Activated naive CD4-positive, alpha-beta T cell treated with anti-CD3 and anti-CD28 coated beads, Interleukin-2, amount 50 U/mL, for 16 hours (primary cell): ENCODE measurements at regions not wholly inside any gene's neighbourhood (a gene's known extent, or its start where the extent isn't known, plus 50 kb on each side); places are given as distances from the start of the nearest gene placed in this dataset.

Experiments used
- DNase-seq: peaks from one replicate; pipeline ENCODE4 v3.0.0-alpha.2; 2020

DNA sequence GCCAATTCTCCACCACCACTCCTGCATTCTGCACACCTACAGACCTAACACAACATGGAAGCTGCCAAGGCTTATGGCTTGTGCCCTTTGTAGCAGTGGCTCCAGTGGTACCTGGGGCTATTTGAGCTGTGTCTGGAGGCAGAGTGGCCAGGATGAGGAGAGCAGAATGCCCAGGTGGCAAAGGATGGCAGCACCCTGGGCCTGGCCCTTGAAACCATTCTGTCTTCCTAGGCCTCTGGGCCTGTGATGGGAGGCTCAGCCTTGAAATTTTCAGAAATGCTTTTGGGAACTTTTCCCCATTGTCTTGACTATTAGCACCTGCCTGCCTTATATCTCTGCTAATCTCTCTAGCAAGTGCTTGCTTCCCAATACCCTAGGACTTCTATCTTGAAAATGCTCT is 241.7 kb downstream of the TMEM167A start:
- DNase-seq: no peak

DNA sequence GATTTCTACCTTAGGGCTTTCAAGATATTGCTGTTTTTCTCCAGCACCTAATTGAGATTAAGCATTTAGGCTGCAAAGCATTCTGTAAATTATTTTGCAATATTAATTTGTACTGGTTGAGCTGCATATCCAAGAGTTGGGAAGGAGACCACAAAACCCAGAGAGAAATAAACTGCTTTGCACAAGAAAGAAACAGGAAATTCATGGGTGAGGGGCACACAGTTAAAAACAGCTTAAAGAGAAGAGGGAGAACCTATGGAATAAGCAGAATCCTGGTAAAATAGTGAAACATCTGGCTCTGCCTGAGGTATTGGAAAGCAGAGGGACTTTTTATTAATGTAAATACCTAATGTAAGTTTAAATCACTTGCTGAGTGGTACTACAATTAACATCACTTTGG is 243.0 kb downstream of the TMEM167A start:
- DNase-seq: no peak

DNA sequence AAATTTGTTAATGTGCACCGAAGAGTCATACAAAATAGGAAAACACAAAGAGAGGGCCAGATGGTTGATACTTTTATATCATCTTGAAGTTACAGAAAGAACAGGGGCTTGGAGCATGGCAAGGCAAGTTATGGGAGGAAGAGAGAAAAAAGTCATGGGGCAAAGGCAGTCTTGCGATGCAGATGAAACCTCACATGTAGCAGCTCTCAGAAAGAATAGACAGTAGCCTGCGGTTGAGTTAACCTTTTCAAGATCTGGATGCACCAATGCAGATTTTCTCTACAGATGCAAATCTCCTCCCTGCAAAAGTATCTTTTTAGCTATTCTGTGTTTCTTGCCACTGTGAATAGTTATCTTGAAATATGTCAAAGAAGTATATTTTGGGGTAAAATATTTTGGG is 243.9 kb downstream of the TMEM167A start:
- no peak for DNase-seq

DNA sequence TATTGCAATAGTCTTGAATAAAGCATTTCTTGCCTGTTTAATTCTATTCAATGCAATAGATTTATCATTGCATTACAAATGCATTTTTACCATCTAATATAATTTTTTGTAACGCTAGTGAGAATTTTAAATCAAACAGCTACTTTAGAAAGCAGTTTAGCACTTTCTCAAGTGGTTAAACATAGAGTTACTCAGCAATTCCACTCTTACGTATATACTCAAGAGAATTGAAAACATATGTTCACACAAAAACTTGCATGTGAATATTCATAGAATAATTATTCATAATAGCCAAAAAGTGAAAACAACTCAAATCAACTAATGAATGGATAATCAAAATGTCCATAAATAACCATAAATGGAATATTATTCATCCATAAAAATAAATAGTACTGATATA is 244.7 kb downstream of the TMEM167A start:
- DNase-seq: no peak

DNA sequence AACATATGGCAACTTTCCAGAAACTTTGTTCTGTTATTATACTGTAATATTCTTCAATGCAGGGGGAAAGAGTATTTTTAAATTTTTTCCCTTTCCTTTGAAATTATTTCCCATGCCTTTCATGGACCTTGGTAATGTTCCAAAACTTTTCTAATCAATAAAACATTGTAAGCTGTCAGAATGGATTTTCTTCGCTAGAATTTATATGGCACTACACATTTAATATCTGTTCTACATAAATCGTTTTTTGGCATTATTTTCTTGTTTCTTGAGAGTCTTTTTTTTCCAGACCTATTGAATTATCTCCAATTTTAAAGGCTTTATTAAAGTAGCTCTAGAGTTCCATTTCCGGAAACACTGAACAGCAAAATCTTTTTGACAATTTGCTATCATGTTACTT is 249.0 kb downstream of the TMEM167A start:
- DNase-seq: no peak

DNA sequence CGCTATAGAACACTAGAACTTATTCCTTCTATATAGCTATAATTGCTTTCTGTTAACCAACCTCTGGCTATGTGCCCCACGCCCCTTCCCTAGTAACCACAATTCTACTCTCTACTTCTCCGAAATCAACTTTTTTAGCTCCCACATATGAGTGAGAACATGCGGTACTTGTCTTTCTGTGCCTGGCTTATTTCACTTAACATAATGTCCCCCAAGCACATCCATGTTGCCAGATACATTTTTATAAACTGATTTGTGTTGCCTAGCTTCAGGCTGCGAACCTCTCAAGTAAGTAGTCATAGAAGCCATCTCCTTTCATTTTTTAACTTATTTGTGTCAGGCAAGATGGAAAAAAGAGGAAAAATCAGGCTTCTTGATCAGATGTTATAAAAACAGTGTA is 249.5 kb downstream of the TMEM167A start:
- DNase-seq: no peak

DNA sequence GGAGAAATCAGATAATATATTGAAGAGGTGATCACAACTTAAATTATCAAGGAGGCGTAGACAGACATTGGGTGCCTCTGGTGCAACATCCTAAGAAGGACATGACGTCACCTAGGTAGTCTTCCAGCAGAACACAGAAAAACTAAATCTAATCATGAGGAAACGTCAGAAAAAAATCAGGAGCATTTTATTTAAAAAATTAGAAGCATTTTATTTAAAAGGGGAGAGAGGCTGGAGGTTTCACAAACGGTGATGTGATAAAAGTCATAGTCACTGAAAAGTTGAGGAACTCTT is 254.6 kb downstream of the TMEM167A start:
- no peak for DNase-seq

DNA sequence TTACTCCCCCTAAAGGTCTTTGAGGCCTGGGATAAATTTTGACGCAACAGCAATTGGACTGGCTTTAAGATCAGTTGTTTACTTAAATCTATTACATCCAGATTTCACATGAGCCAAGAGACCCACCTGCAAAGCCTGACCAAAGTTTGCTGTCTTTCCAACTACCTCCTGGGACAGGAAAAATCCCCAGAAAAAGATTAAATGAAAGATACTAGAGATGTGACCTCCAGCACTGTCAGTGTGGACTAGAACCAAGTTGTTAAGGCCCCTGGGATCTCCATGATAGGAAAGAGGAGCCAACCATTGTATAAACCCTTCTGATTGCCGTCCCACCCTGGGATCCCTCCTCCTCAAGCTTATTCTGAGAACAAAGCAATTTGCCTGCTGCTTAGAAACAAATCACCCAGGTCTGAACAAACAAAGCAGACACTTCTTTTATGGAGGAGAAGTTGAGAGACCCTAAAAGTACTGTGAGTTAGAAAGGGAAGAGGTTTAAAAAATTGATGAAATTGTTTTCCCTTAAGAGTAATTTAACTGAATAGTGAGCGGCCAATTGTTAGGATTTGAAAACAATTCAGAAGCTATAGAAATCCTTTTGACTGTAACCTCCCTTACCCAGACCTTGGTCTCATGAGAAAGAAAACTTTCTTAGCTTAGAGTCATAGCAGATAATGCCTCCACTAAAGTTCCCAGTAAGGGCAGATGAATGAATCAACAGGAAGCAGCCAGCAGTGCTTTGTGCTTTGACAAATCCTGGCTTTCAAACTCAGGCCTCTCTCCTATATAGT is 255.2 kb downstream of the TMEM167A start:
- no peak for DNase-seq

DNA sequence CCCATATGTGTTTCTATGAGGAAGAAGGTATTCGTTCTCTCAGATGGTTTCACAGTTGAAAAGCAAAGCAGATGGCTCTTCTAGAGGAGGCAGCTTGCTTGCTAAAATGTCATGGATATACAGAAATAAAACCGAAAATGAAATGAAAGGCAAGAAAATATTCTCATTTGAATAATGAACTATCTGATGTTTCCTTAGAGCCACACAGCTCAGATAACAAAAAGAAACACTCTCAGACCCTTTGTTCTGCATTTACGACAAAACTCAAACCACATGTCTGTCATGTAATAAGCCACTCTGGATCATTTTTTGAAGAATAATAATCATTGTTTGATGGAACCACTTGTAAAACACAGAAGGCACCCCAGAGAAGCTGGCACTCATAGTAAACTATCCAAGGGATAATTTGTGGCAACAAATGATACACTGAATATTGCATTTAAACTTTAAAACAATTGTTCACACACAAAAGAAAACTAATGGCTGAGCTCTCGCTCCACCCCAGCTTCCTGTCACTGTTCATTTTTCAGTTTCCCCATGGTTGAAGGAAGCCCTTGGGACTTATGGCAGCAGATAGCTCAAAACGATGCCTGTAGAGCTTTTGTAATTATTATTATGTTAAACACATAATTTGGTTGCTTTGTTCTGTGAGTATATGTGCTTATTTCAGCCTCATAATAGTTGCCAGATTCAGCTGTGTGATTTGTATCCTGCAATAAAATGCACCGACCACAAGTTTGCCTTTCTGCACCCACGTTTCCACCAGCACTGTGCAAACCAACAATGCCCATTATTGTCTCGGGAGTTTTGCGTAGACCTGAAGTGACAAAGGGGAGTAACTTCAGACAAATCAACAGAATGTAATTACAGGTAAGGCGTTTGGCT is 256.0 kb downstream of the TMEM167A start:
- no peak for DNase-seq

DNA sequence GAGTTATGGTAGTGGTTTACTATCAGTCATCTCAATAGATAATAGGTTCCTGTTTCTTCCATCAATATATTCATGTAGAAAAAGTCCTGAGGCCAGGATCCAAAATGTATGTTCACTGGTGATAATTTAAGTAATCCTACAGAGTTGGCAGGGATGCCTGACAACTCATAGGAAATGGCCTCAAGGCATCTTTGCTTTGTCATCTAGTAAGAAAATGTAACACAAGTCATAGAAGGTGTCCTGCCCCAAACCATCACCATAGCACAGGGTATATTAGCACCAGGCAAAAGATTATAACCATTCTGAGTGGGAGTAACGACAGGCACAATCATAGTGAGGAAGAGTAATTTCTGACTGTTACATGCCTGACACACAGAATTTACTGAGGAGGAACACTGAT is 257.0 kb downstream of the TMEM167A start:
- DNase-seq: no peak

DNA sequence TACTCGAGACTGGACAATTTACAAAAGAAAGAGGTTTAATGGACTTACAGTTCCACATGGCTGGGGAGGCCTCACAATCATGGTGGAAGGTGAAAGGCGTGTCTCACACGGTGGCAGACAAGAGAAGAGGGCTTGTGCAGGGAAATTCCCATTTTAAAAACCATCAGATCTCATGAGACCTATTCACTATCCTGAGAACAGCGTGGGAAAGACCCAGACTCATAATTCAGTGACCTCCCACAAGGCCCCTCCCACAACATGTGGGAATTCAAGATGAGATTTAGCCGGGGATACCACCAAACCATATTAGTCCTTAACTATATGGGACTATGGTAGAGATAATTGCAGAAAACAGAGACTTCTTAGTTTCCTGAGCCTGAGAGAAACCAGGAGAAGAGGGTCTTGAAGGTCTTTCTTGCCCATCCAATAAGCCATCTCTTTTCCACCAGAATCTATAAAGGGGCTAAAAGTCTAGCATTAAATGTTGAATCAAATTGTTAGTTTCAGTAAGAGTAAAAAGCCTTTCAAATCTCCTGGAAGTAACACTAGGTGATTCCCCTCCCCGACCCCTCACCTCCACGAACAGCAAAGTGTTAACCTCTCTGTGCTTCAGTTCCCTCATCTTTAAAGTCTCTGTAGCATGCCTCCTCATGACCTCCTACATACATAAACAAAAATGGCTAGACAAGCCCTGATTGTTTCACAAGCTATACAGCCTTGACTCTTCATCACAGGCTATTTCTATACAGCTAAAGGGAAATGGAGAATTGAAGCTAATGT is 259.1 kb downstream of the TMEM167A start:
- DNase-seq: no peak

DNA sequence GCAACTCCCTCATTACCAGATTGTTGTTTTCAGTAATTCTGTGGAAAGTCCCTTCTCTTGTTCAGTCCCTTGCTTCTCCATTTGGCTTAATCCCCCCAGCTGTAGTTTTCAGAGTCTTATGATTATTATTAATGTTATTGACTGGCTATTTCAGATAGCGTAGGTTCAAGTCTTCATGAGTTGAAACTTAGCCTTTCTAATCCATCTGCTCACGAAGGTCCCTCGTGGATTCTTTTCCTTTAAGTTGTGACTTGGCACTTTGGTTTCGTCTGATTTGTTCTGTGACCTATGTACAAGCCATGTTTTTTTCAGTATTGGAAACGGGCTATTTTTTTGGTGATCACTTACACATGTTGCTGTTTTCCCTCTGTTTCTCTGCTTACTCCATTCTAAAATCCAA is 260.3 kb downstream of the TMEM167A start:
- no peak for DNase-seq

DNA sequence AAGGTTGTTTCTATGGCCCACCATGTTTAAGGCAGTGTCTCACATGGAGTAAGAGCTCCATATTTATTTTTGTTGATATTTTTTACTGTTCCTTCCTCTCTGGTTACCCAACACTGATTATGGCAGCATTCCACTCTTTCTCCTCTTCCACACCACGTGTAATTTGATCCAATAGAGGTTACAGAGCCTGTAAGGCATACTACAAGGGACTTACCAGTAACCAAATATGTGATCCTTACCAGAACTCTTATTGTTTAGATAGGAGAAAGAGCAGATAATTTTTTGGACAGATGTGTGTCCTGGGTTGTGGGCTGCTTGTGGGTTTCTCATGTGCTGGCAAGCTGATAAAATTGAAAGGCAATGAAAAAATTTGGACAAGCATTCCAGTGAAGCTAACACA is 261.3 kb downstream of the TMEM167A start:
- DNase-seq: no peak

DNA sequence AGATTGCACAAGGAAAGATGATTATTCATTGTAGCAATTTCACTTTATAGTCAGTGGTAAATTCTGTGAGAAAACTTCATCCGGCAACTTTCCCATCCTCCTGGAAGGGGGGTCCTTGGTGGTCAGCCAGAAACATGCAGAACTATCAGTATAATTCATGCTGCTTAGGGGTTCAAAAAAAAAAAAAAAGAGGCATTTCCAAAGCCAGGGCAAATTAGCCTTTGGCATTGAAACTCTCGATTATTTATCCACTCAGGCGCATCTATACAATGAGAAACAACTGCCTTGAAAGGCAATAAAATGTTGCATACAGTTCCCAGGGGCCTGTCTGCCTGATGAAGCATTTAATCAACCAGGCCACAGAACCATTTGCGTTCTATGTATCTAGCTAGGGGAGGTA is 263.3 kb downstream of the TMEM167A start:
- DNase-seq: no peak

DNA sequence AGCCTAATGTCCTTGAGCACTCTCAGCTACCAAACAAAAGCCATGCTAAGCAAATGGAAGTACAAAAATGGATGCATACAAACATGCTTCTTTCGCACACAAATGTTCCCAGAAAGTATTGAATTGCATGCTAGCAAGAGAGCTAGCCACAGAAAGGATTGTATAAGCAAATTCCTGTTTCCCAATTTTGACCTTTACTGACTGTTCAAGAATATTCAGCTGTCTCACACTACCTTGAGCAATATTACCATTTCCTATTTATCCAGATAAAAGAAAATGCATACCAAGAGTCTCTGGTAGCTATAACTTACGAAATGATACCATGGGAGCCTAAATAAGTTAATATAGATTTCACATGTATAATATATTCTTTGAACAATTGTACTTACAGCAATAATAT is 264.6 kb downstream of the TMEM167A start:
- no peak for DNase-seq

DNA sequence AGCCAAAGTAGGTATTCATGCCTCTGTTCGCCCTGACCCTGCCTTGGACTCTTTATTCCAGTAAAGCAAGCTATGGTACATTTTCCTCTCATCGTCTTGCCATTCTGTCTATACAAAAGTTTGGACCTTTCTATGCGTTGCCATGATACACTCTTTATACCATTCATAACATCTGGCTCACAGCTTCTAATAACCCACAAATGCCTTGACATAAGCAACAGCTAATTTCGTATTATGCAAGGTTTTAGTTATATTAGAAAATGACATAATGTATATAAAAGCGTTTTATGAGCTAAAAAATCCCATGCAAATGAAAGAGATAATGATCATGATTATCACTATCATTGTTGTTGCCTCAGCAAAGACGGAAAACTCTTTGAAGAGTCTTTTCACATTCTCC is 265.7 kb downstream of the TMEM167A start:
- no peak for DNase-seq

DNA sequence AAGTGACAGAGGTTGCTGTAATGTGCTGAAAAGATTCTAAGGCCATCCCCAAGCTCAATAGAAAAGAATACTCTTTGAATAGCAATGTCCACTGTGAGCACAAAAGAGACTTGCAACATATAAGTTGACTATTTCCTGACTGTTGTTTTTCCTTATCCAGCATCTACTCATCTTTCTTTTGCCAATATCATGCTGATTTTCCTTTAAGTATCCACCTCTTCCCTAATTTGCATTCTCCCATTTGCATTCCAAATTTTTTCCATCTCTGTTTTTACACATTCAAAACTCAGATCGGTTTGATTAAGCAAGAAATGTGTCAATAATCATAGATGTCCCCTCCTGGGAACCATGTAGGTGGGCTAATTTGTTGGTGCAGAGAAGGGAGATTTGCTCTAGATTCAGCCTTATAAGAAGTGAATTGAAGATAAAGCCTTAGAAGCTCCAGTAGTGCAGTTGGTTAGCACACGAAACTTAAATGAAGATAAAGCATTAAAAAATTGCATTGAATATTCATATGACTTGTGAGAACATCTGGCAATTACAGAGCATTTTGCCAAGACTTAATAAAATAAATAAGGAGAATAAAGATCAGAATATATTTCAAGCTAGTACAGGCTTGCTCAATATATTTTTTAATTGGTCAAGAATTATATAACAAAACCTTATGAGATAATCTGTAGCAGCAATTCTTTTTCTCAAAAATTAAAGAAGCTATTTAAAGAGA is 267.6 kb downstream of the TMEM167A start:
- no peak for DNase-seq

DNA sequence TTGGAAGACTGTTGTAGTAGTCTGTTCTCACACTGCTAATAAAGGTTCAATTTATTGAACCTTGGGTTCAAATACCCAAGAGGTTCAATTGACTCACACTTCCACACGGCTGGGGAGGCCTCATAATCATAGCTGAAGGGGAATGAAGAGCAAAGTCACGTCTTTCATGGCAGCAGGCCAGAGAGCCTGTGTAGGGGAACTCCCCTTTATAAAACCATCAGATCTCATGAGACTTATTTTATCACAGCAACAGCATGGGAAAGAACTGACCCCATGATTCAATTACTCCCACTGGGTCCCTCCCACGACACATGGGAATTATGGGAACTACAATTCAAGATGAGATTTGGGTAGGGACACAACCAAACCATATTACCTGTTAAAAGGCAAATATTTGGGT is 268.2 kb downstream of the TMEM167A start:
- no peak for DNase-seq

DNA sequence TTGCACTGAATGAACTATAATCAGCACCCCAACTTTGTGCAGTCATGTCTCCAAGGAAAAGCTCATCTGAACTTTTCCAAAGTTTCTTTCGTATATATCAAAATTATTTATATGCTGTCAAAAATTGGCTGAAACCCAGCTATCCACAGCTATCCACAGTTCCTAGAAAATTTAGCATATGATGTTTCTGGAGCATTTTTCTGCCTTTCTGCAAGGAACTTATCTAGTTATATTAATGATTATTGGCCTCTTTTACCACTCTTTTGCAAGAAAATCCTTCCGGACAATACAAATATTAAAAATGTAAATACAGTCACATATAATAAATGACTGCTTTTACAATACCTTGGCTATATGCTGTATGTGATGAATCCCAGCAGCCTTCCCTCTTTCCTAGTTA is 270.2 kb downstream of the TMEM167A start:
- no peak for DNase-seq

DNA sequence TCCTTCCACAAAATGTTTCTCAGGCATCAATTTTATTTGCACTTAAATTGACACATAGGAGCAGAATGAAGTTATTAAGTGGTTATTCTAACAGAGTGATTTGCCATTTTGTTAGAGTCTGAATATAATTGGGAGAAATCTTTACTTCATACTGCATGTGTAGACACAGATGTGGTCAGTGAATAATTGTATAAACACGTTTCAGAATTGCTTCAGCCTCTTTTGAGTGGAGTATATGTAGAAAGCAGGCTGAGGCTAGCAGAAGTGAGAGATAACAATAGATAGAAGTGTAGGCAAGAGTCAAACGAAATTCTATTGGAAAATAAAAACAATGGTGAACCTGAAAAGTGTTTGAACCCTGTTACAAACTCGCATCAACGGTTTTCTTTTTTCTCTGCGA is 270.7 kb downstream of the TMEM167A start:
- no peak for DNase-seq

DNA sequence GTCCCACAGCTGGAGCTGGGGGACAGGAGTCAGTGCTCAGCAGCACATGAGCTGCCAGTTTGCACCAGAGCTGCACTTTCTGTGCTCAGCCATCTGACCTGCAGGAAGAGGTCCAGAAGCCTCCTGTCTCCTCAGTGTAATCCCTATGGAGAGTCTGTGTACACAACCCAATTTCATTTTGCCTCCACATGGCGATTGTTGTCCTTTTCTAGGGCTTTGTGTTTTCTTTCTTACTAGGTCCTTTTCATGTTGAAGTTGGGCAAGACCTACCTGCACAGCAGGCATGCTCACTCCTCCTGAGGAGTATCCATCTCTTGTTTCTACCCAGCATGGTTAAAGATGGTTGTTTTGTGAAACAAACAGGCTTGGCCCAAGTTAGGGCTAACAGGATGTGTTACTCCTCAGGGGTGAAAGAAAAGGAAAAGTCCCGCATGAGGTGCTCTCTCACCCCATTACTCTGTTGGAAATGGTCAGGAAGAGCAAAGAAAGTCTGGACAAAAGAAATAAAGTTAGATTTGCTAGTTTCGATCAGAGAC is 273.0 kb downstream of the TMEM167A start:
- DNase-seq: no peak

DNA sequence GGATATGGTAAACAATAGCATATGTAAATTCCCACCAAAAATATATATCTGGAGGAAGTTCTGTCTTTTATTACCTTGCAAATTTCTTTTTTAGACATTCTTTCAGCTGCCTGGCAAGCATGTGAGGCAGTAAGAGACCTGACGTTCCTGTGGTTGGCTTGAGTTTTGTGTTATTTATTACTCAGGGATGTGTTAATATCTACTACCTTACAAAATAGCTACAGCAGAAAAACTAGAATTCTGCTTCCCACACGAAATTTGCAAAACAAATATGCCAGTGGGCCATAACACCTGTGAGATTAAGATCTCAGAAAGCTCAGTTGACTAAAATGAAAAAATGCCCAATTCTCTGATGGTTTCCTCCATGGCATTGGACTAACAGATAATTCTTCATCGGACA is 274.2 kb downstream of the TMEM167A start:
- DNase-seq: no peak

DNA sequence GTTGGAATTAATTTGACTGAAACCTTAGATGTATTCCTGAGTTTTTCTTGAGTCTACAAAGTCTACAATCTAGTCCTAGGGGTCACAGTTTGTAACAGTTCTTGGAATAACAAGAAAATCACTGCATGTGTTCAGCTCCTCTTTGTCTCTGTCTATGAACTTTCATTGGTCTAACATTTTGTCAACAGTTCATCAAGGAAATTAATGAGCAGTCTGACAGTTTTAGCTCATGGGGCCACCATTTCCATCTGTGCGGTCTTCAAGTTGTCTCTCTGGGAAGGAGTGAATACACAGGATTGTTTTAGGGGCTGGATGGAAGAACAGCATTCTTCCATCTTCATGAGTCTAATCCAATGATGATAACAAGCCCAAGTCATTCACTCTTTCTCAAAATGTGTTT is 276.4 kb downstream of the TMEM167A start:
- DNase-seq: no peak
